Mesothelial cell of epicardium (in vitro differentiated cells): ENCODE measurements at regions not wholly inside any gene's neighbourhood (a gene's known extent, or its start where the extent isn't known, plus 50 kb on each side); places are given as distances from the start of the nearest gene placed in this dataset.

Experiments
- DNase-seq, 2 experiments: peaks; one replicate each; pipeline ENCODE4 v3.0.0; 2021; ENCODE audit warnings: low spot score in 2 of 2; ENCODE audit not compliant: unreplicated experiment in 2 of 2
- H3K27ac Mint-ChIP-seq: 2 replicates; pipeline ENCODE4 v1.8.0; 2021; ENCODE audit warnings: mixed read lengths
- H3K27me3 Mint-ChIP-seq: 2 replicates; pipeline ENCODE4 v1.8.0; 2021; ENCODE audit warnings: low read depth, mixed read lengths
- H3K36me3 Mint-ChIP-seq: 2 replicates; pipeline ENCODE4 v1.8.0; 2021; ENCODE audit warnings: mixed read lengths
- H3K4me1 Mint-ChIP-seq: 2 replicates; pipeline ENCODE4 v1.8.0; 2021; ENCODE audit warnings: mixed read lengths
- H3K4me3 Mint-ChIP-seq: 2 replicates; pipeline ENCODE4 v1.8.0; 2021; ENCODE audit warnings: mild to moderate bottlenecking, moderate library complexity, mixed read lengths
- H3K9me3 Mint-ChIP-seq: 2 replicates; pipeline ENCODE4 v1.8.0; 2021; ENCODE audit warnings: mixed read lengths
- TF ChIP-seq, protein P1 (sequence below): fragments of 200-600 bp; sonication (generic); IDR thresholded peaks from one replicate; pipeline ENCODE4 v1.5.0; 2021; ENCODE audit warnings: antibody characterized with exemption; ENCODE audit not compliant: unreplicated experiment

DNA sequence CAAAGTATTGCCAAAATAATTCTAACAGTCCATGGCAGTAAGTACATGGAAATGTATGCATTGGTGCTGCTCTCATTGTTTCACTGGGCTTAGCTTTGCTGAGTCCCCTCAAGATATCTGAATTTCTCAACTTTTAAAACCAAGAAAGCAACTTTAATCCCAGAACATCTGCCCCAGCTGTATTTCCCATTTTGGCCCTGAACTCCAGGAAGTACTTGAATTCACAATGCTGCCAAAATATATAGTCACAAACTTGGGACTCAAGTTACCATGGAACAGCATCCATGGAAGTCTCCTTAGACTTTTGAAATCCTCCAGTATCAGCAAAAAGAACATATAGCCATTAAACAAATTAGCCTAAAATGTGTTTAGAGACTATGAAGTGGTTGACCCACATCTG is 78.5 kb upstream of the FLRT2 start:
- H3K4me1 Mint-ChIP-seq, result no peaks in the 10 kb centered on the region
- H3K27ac Mint-ChIP-seq, result no peak overlapping the region
- no peak overlapping the region for H3K4me3 Mint-ChIP-seq
- peaks cover 8% of the 10 kb centered on the region for H3K9me3 Mint-ChIP-seq
- no peaks in the 10 kb centered on the region for H3K27me3 Mint-ChIP-seq
- DNase-seq, result no peak
- no peaks in the 10 kb centered on the region for H3K36me3 Mint-ChIP-seq
- TF ChIP-seq, protein P1, sequence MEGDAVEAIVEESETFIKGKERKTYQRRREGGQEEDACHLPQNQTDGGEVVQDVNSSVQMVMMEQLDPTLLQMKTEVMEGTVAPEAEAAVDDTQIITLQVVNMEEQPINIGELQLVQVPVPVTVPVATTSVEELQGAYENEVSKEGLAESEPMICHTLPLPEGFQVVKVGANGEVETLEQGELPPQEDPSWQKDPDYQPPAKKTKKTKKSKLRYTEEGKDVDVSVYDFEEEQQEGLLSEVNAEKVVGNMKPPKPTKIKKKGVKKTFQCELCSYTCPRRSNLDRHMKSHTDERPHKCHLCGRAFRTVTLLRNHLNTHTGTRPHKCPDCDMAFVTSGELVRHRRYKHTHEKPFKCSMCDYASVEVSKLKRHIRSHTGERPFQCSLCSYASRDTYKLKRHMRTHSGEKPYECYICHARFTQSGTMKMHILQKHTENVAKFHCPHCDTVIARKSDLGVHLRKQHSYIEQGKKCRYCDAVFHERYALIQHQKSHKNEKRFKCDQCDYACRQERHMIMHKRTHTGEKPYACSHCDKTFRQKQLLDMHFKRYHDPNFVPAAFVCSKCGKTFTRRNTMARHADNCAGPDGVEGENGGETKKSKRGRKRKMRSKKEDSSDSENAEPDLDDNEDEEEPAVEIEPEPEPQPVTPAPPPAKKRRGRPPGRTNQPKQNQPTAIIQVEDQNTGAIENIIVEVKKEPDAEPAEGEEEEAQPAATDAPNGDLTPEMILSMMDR, result no peak

DNA sequence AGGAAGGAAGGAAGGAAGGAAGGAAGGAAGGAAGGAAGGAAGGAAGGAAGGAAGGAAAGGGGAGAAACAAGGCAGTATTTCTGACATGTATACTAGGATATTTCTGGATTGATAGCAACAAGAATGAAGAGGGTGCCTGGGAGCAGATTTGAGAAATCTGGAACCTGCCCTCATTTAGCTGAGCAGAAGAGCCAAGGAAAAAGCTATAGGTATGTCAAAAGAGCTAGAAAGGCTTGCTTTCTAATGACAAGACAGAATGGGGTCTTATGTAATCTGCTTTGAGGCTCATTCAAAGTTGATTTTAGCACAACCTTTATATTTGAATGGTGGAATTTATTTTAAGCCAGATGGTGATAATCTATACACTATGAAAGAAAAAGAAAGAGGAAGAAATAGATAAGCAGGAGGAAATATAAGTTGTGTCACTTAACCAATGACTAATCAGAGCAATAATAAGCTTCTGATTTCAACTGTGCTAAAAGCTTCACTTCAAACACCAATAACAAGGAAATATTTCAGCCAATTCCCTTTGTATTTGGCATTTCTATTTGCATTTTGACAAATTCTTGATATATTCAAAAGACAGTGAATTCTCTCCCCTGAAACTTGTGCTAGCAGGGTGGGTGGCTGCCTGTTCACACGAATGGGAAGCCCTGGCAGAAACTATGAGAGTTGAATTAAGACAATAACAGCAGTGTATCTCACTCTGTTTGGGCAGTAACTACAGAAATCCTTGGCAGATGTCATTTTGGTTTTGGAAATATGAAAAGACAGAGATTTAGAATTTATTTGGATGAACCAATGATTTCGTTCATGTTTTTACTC is 76.3 kb upstream of the FLRT2 start:
- H3K4me1 Mint-ChIP-seq, result no peaks in the 10 kb centered on the region

DNA sequence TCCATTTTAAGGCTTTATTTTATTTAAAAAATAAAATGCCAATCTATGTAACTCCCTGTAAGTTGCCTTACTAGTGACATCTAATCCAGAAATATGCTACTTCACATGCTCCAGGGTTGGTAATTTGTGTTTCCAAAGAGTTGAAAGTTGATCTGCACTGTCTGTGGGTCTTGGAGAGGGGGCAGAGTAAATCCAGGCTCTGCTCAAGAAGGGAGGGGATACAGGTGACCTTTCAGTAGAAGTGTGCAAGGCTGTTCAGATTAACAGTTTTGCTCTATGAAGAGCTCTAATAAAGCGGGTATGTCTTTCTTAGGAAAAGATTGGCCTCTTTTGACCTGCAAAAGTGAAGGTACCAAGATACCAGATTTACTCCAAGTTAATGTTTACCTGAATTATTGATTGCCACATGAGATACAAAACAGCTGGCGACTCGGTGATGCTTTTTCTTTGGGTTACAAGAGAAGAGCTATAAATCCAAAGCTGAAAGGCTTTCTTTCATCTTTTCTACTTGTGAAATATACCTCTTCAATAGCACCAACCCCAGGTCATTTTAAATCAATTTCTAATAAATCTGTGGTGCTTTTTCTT is 75.6 kb upstream of the FLRT2 start:
- DNase-seq, result no peak
- H3K4me3 Mint-ChIP-seq, result no peak overlapping the region

More for the DNA sequence above, 76.3 kb upstream of the FLRT2 start:
- Mint-ChIP-seq H3K9me3 (peaks cover 8% of the 10 kb centered on the region), H3K27me3 (no peaks in the 10 kb centered on the region), H3K36me3 (no peaks in the 10 kb centered on the region), H3K4me3 (no peak overlapping the region), H3K27ac (no peak overlapping the region)
- DNase-seq, result no peak
- TF ChIP-seq, protein P1, result no peak

DNA sequence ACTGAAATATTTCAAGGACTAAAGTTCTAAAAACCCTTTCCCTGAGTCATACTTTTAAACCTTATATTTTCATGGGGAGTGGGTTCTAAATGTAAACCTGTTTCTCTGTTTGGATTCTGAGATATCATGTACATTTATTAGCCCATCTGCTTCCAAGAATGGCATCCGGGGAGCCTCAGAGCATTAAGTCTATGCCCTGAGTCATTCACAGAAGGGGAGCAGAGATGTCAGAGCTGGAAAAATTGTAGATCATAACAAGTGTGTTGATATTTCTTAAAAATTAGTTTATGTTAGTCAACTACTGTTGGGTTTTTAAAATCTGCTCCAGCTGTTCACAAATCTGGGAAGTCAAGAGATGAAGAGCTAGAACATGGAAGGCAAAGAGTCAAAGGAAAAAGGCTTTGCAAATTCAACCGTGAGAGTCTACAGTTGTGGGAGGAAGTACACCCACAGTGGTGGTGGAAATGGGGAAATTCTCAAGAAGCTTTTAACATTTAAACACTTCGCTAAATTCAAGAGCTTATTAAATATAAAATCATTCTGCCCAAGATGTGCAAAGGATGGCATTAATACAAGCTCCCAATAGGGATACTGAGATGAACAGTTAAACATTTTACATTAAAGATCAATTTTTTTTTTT is 70.5 kb upstream of the FLRT2 start:
- Mint-ChIP-seq H3K27me3 (no peaks in the 10 kb centered on the region), H3K4me1 (no peaks in the 10 kb centered on the region), H3K4me3 (no peak overlapping the region), H3K9me3 (peaks cover 3% of the 10 kb centered on the region), H3K36me3 (no peaks in the 10 kb centered on the region), H3K27ac (no peak overlapping the region)
- DNase-seq, result no peak
- TF ChIP-seq, protein P1, result no peak

More for the DNA sequence above, 75.6 kb upstream of the FLRT2 start:
- Mint-ChIP-seq H3K36me3 (no peaks in the 10 kb centered on the region), H3K9me3 (peaks cover 8% of the 10 kb centered on the region), H3K4me1 (no peaks in the 10 kb centered on the region), H3K27me3 (no peaks in the 10 kb centered on the region), H3K27ac (no peak overlapping the region)
- TF ChIP-seq, protein P1, result no peak

DNA sequence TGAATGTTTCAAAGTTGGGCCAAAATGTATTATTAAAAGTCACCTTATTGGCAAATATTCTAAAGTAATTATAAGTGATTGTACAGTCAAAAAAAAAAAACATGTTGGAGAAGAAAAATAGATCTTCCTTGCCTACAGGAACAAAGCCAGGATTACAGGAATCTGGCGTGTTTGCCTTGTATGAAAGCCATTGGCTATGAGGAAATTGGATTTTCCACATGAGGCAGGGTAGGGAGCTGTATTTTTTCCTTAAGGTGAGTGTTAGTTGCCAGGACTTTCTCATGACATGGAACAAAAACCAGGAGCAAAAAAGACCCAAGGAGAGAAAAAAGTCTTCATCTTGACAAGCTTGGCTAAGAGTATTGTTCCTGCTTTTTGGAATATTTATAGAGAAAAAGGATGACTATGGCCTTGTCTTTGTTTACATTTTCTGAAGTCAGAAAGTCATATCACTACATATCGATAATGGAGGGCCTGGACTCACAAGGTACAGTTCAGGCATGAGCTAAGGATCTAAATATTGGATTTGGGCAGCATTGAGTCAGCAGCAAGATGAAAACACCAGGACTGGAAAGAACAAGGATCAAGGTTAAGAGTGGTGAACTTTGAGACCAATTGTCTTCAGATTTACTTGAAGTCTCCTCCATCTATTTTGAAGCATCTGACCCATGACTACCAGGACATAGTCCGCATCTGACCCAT is 68.4 kb upstream of the FLRT2 start:
- peaks cover 8% of the 10 kb centered on the region for H3K9me3 Mint-ChIP-seq
- TF ChIP-seq, protein P1, result no peak
- H3K36me3 Mint-ChIP-seq, result no peaks in the 10 kb centered on the region
- no peak overlapping the region for H3K27ac Mint-ChIP-seq
- no peaks in the 10 kb centered on the region for H3K27me3 Mint-ChIP-seq
- DNase-seq, result no peak
- H3K4me3 Mint-ChIP-seq, result no peak overlapping the region
- no peaks in the 10 kb centered on the region for H3K4me1 Mint-ChIP-seq
